B cell (primary cell): ENCODE measurements at regions not wholly inside any gene's neighbourhood (a gene's known extent, or its start where the extent isn't known, plus 50 kb on each side); places are given as distances from the start of the nearest gene placed in this dataset.

Source experiments
- ATAC-seq: fragments of 200-7000 bp; cut with Tn5 transposase; one replicate; pipeline ENCODE4 v1.10.0; 2021; ENCODE audit warnings: low read depth, mild to moderate bottlenecking, moderate number of reproducible peaks, moderate library complexity
- CTCF ChIA-PET: fragments of 350-600 bp; sonication (Branson Sonifier 250); formaldehyde crosslinking; loops from one replicate; lab custom pipeline; 2021; ENCODE audit warnings: antibody characterized with exemption, inconsistent platforms; lab: Charles Lee
- POLR2A ChIA-PET: fragments of 350-600 bp; sonication (Branson Sonifier 250); formaldehyde crosslinking; loops from one replicate; lab custom pipeline; 2021; ENCODE audit warnings: antibody characterized with exemption; lab: Charles Lee
- DNase-seq: peaks from one replicate; pipeline ENCODE4 v3.0.0; 2013
- H2AFZ ChIP-seq: 2 replicates; pipeline ENCODE4 v1.6.1; 2012; ENCODE audit warnings: mild to moderate bottlenecking, low read depth, low read length; ENCODE audit not compliant: insufficient read depth, poor library complexity, severe bottlenecking
- H3K27ac ChIP-seq, 2 donors: 1 replicate in 1 of 2; 2 replicates in 1 of 2; pipeline ENCODE4 v1.5.1; 2012 to 2013; ENCODE audit warnings: low read length in 2 of 2, mild to moderate bottlenecking in 2 of 2, moderate library complexity in 1 of 2
- H3K27me3 ChIP-seq, 4 experiments: fragments of 200-600 bp in 1 of 4; sonication (generic) in 1 of 4; replicated peaks in 1 of 4; 1 replicate in 2 of 4; 2 replicates in 2 of 4; pipeline versions ENCODE4 v1.6.1 to v1.7.0; 2013 to 2016; ENCODE audit warnings: low read length in 3 of 4, mild to moderate bottlenecking in 2 of 4, mixed read lengths in 1 of 4, moderate library complexity in 1 of 4; ENCODE audit not compliant: insufficient read depth in 4 of 4, control insufficient read depth in 3 of 4; ENCODE audit errors: control extremely low read depth in 1 of 4
- H3K36me3 ChIP-seq, 2 experiments: replicated peaks in 1 of 2; 1 replicate in 1 of 2; 2 replicates in 1 of 2; pipeline versions ENCODE4 v1.6.1 to v1.7.1; 2013; ENCODE audit warnings: low read length in 1 of 2; ENCODE audit not compliant: insufficient read depth in 2 of 2, control insufficient read depth in 1 of 2; ENCODE audit errors: control extremely low read depth in 1 of 2, extremely low read depth in 1 of 2
- H3K4me1 ChIP-seq, 2 donors: fragments of 200-600 bp in 1 of 2; sonication (generic) in 1 of 2; 1 replicate in 1 of 2; 2 replicates in 1 of 2; pipeline versions ENCODE4 v1.5.1 to v1.6.1; 2013 to 2017; ENCODE audit warnings: low read length in 2 of 2; ENCODE audit not compliant: control insufficient read depth in 2 of 2, insufficient read depth in 2 of 2
- H3K4me2 ChIP-seq: replicated peaks from 2 replicates; pipeline ENCODE3; 2012; ENCODE audit warnings: mild to moderate bottlenecking, low read depth, low read length; ENCODE audit not compliant: poor library complexity, severe bottlenecking
- H3K4me3 ChIP-seq, 5 experiments: fragments of 200-600 bp in 1 of 5; sonication (generic) in 1 of 5; 1 replicate in 3 of 5; 2 replicates in 2 of 5; pipeline versions ENCODE4 v1.5.1 to v1.7.0; 2011 to 2016; ENCODE audit warnings: low read length in 4 of 5, mild to moderate bottlenecking in 4 of 5, low read depth in 2 of 5, control low read depth in 1 of 5, moderate library complexity in 1 of 5; ENCODE audit not compliant: insufficient read depth in 1 of 5; ENCODE audit errors: control extremely low read depth in 1 of 5, extremely low read depth in 1 of 5
- H3K79me2 ChIP-seq: fragments of 200-600 bp; sonication (generic); one replicate; pipeline ENCODE4 v1.6.0; 2016; ENCODE audit warnings: low read length; ENCODE audit not compliant: control insufficient read depth, insufficient read depth
- H3K9ac ChIP-seq: fragments of 200-600 bp; sonication (generic); 2 replicates; pipeline ENCODE4 v1.6.1; 2017; ENCODE audit warnings: mild to moderate bottlenecking, low read length, moderate library complexity
- H3K9me3 ChIP-seq, 3 donors: one replicate each; pipeline versions ENCODE4 v1.6.1 to v1.7.1; 2013; ENCODE audit warnings: low read length in 2 of 3; ENCODE audit not compliant: control insufficient read depth in 2 of 3, insufficient read depth in 1 of 3; ENCODE audit errors: control extremely low read depth in 1 of 3
- H4K20me1 ChIP-seq: 2 replicates; pipeline ENCODE4 v1.6.0; 2012; ENCODE audit warnings: mild to moderate bottlenecking, low read length; ENCODE audit not compliant: insufficient read depth, control insufficient read depth, poor library complexity, severe bottlenecking
- H3K27ac Mint-ChIP-seq: one replicate; pipeline ENCODE4 v1.8.0; 2021; ENCODE audit warnings: mixed read lengths
- H3K27me3 Mint-ChIP-seq: one replicate; pipeline ENCODE4 v1.8.0; 2021; ENCODE audit warnings: mixed read lengths
- H3K4me1 Mint-ChIP-seq: one replicate; pipeline ENCODE4 v1.8.0; 2021; ENCODE audit warnings: mixed read lengths
- H3K4me3 Mint-ChIP-seq: one replicate; pipeline ENCODE4 v1.8.0; 2021; ENCODE audit warnings: mixed read lengths
- H3K9me3 Mint-ChIP-seq: one replicate; pipeline ENCODE4 v1.8.0; 2022; ENCODE audit warnings: mixed read lengths; ENCODE audit not compliant: insufficient read depth
- EZH2 ChIP-seq: IDR thresholded peaks from 2 replicates; pipeline ENCODE4 v1.6.1; 2012; ENCODE audit warnings: borderline replicate concordance, low read depth, mild to moderate bottlenecking, moderate library complexity, low read length; ENCODE audit not compliant: insufficient read depth, poor library complexity, severe bottlenecking
- WGBS: methylation state at CpG from one replicate; pipeline ENCODE4 v1.1.5; 2013; ENCODE audit warnings: missing lambda C conversion rate; ENCODE audit not compliant: insufficient coverage; 5-methylcytosine and 5-hydroxymethylcytosine counted together
- intact Hi-C: fragments of 100-400 bp; cut with micrococcal nuclease; formaldehyde crosslinking; loops from one replicate; pipeline ENCODE4 v1.10.0; 2022
- TF ChIP-seq, protein P1 (sequence below): fragments of 200-600 bp; IDR thresholded peaks from one replicate; pipeline ENCODE4 v1.8.0; 2022; ENCODE audit warnings: antibody characterized with exemption, mild to moderate bottlenecking

GRCh38 chr9:89779405-89780203, 174.8 kb downstream of the GADD45G start:
- Histone ChIP-seq H2AFZ (no peak overlapping the region), H3K27me3 (no peaks in the 10 kb centered on the region), H4K20me1 (no peaks in the 10 kb centered on the region), H3K9ac (no peak overlapping the region), H3K4me2 (no peak overlapping the region), H3K9me3 (no peaks in the 10 kb centered on the region), H3K36me3 (no peaks in the 10 kb centered on the region), H3K4me1 (peaks cover 15 to 16% of the 10 kb centered on the region in 2 donors), H3K79me2 (no peaks in the 10 kb centered on the region), H3K4me3 (no peak overlapping the region), H3K27ac (no peak overlapping the region)
- ATAC-seq = no peak
- TF ChIP-seq EZH2 = no peak
- TF ChIP-seq, protein P1, sequence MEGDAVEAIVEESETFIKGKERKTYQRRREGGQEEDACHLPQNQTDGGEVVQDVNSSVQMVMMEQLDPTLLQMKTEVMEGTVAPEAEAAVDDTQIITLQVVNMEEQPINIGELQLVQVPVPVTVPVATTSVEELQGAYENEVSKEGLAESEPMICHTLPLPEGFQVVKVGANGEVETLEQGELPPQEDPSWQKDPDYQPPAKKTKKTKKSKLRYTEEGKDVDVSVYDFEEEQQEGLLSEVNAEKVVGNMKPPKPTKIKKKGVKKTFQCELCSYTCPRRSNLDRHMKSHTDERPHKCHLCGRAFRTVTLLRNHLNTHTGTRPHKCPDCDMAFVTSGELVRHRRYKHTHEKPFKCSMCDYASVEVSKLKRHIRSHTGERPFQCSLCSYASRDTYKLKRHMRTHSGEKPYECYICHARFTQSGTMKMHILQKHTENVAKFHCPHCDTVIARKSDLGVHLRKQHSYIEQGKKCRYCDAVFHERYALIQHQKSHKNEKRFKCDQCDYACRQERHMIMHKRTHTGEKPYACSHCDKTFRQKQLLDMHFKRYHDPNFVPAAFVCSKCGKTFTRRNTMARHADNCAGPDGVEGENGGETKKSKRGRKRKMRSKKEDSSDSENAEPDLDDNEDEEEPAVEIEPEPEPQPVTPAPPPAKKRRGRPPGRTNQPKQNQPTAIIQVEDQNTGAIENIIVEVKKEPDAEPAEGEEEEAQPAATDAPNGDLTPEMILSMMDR = no peak
- Mint-ChIP-seq H3K4me3 (no peak overlapping the region), H3K27ac (no peak overlapping the region), H3K9me3 (no peaks in the 10 kb centered on the region), H3K4me1 (peaks cover 20% of the 10 kb centered on the region), H3K27me3 (no peaks in the 10 kb centered on the region)
- POLR2A ChIA-PET = no interaction called here
- intact Hi-C loops = loop anchor here (5.0 kb wide), 1 partner anchor 38 kb away; no protein-coding TSS in a partner anchor
- no CpG with 5 or more reads among the region's 7 CpGs for WGBS
- no peak for DNase-seq
- CTCF ChIA-PET = no interaction called here

DNA sequence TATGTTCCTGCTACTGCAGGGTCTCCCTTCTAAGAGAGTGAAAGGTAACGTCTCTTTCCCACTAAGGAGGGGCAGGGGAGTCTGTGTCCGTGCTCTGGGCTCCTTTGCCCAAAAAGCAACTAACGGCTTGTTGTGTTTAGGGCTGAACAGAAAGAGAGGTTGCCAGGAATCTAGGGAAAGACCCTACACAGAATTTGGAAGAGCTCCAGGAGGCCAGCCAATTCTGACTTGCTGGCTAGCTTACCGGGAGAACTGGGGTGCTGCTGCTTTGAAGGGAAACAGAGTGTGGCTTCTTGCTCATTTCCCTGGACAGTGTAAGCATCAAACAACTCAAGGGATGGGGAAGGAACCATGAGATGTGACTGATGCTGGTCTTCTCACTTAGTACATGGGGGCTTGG, 176.1 kb downstream of the GADD45G start:
- Histone ChIP-seq H3K79me2 (no peaks in the 10 kb centered on the region), H3K36me3 (no peaks in the 10 kb centered on the region), H3K27ac (no peak overlapping the region), H2AFZ (no peak overlapping the region), H3K27me3 (no peaks in the 10 kb centered on the region), H3K4me2 (no peak overlapping the region), H3K4me3 (no peak overlapping the region), H4K20me1 (no peaks in the 10 kb centered on the region), H3K9me3 (no peaks in the 10 kb centered on the region), H3K4me1 (peaks cover 15 to 16% of the 10 kb centered on the region in 2 donors), H3K9ac (no peak overlapping the region)
- Mint-ChIP-seq H3K4me1 (peaks cover 20% of the 10 kb centered on the region), H3K27me3 (no peaks in the 10 kb centered on the region), H3K9me3 (no peaks in the 10 kb centered on the region), H3K4me3 (no peak overlapping the region), H3K27ac (no peak overlapping the region)
- CTCF ChIA-PET = no interaction called here
- TF ChIP-seq, protein P1 = no peak
- no peak for TF ChIP-seq EZH2
- DNase-seq = no peak
- POLR2A ChIA-PET = no interaction called here
- no peak for ATAC-seq
- intact Hi-C loops = loop anchor here (5.0 kb wide), 1 partner anchor 36 kb away; no protein-coding TSS in a partner anchor
- 95% methylated on average over 4 of the region's 4 CpGs for WGBS
